Panc1 (cell line): ENCODE measurements at regions not wholly inside any gene's neighbourhood (a gene's known extent, or its start where the extent isn't known, plus 50 kb on each side); places are given as distances from the start of the nearest gene placed in this dataset.

Source experiments
- ATAC-seq: fragments of 200-7000 bp; cut with Tn5 transposase; 2 replicates; pipeline ENCODE4 v1.9.1; 2020; ENCODE audit warnings: mild to moderate bottlenecking, moderate library complexity
- BruUV-seq: library from RNA; stranded (reverse); fragments of 400-500 nt; replicated peaks from 2 replicates; lab custom pipeline; 2021; lab: Mats Ljungman, UMichigan
- CTCF ChIA-PET: fragments of 300-600 bp; sonication (Branson Sonifier 250); formaldehyde crosslinking; loops from one replicate; lab custom pipeline; 2022; ENCODE audit warnings: antibody characterized with exemption; lab: Charles Lee
- POLR2A ChIA-PET: fragments of 300-600 bp; sonication (Branson Sonifier 250); formaldehyde crosslinking; loops from one replicate; lab custom pipeline; 2022; ENCODE audit warnings: antibody characterized with exemption; lab: Charles Lee
- DNase-seq: peaks from one replicate; pipeline ENCODE4 v3.0.0-alpha.2; 2010; ENCODE audit warnings: low read depth, low spot score
- H3K27ac ChIP-seq: 2 replicates; pipeline ENCODE4 v1.5.1; 2011; ENCODE audit warnings: mild to moderate bottlenecking, low read length, inconsistent platforms
- H3K27me3 ChIP-seq: fragments of 200-500 bp; sonication (Bioruptor generic); 2 replicates; pipeline ENCODE4 v1.6.0; 2014; ENCODE audit warnings: low read length, inconsistent platforms; ENCODE audit not compliant: control insufficient read depth, insufficient read depth
- H3K36me3 ChIP-seq: fragments of 200-500 bp; sonication (Bioruptor generic); 2 replicates; pipeline ENCODE4 v1.5.1; 2014; ENCODE audit warnings: inconsistent platforms, mild to moderate bottlenecking, low read length, moderate library complexity; ENCODE audit not compliant: control insufficient read depth, insufficient read depth
- H3K4me1 ChIP-seq: 2 replicates; pipeline ENCODE4 v1.5.1; 2011; ENCODE audit warnings: inconsistent platforms, mild to moderate bottlenecking, low read length, moderate library complexity; ENCODE audit not compliant: control insufficient read depth, insufficient read depth
- H3K4me3 ChIP-seq, 2 experiments: 2 replicates each; pipeline ENCODE4 v1.5.1; 2011 to 2012; ENCODE audit warnings: low read depth in 2 of 2, low read length in 2 of 2, mild to moderate bottlenecking in 2 of 2, inconsistent platforms in 1 of 2, moderate library complexity in 1 of 2
- H3K9me3 ChIP-seq: fragments of 200-500 bp; sonication (Bioruptor generic); 2 replicates; pipeline ENCODE4 v1.5.1; 2014; ENCODE audit warnings: low read depth, mild to moderate bottlenecking, inconsistent platforms, low read length, moderate library complexity; ENCODE audit not compliant: control insufficient read depth, insufficient read depth
- CTCF ChIP-seq: fragments of 450-650 bp; IDR thresholded peaks from 2 replicates; pipeline ENCODE4 v1.5.1; 2017; ENCODE audit warnings: mild to moderate bottlenecking
- POLR2AphosphoS5 ChIP-seq: IDR thresholded peaks from 2 replicates; pipeline ENCODE4 v1.6.1; 2012; ENCODE audit warnings: mild to moderate bottlenecking, low read depth, low read length, moderate library complexity
- REST ChIP-seq, 2 experiments: IDR thresholded peaks; 2 replicates each; pipeline ENCODE4 v1.6.1; 2011 to 2012; ENCODE audit warnings: low read depth in 2 of 2, control low read depth in 1 of 2, low read length in 1 of 2, mild to moderate bottlenecking in 1 of 2, moderate library complexity in 1 of 2; ENCODE audit not compliant: insufficient read depth in 1 of 2
- SIN3A ChIP-seq: IDR thresholded peaks from 2 replicates; pipeline ENCODE4 v1.6.1; 2012; ENCODE audit warnings: low read depth, mild to moderate bottlenecking, low read length, moderate library complexity, borderline replicate concordance; ENCODE audit not compliant: insufficient read depth
- TCF7L2 ChIP-seq: IDR thresholded peaks from 2 replicates; pipeline ENCODE4 v1.6.1; 2011; ENCODE audit warnings: mild to moderate bottlenecking, low read depth, low read length, inconsistent platforms
- in situ Hi-C: cut with HindIII; loops from 2 replicates; pipeline ENCODE4 v1.10.0; 2016; ENCODE audit warnings: low sequenced_read_pairs, low pct_unique_long_range_greater_than_20kb
- intact Hi-C: fragments of 100-400 bp; cut with micrococcal nuclease; formaldehyde crosslinking; loops from one replicate; pipeline ENCODE4 v1.10.0; 2022; ENCODE audit not compliant: unreplicated experiment

GRCh38 chr7:41139789-41140188 lies 563.1 kb downstream of the INHBA start:
- Histone ChIP-seq H3K27me3 (no peaks in the 10 kb centered on the region), H3K27ac (no peak overlapping the region), H3K36me3 (no peaks in the 10 kb centered on the region), H3K4me1 (no peaks in the 10 kb centered on the region), H3K9me3 (no peaks in the 10 kb centered on the region), H3K4me3 (no peak overlapping the region)
- TF ChIP-seq CTCF (no peak), REST (IDR thresholded peaks at IDR 0.05; ENCODE audit: insufficient read depth in 1 of 2, low read depth in 2 of 2, low read length in 1 of 2) (no peak), TCF7L2 (no peak)
- ATAC-seq: no peak
- intact Hi-C loops (no loop called here), in situ Hi-C loops (no loop called here)
- no TSS peak for BruUV-seq
- ChIA-PET POLR2A (no interaction called here), CTCF (no interaction called here)
- DNase-seq: no peak

- CTCF ChIA-PET: no interaction called here
- H3K27me3 ChIP-seq: no peaks in the 10 kb centered on the region
- no TSS peak for BruUV-seq
- intact Hi-C loops: no loop called here
- H3K4me3 ChIP-seq: no peak overlapping the region
- POLR2A ChIA-PET: no interaction called here
- ATAC-seq (no peak), DNase-seq (no peak)
- H3K4me1 ChIP-seq: no peaks in the 10 kb centered on the region
- H3K9me3 ChIP-seq: no peaks in the 10 kb centered on the region
- in situ Hi-C loops: no loop called here
- H3K36me3 ChIP-seq: no peaks in the 10 kb centered on the region
- no peak overlapping the region for H3K27ac ChIP-seq
- TF ChIP-seq POLR2AphosphoS5: no peak
- no peak for TF ChIP-seq CTCF
- TF ChIP-seq SIN3A: no peak
- no peak for TF ChIP-seq TCF7L2
- no peak for TF ChIP-seq REST (IDR thresholded peaks at IDR 0.05; ENCODE audit: insufficient read depth in 1 of 2, low read depth in 2 of 2, low read length in 1 of 2)
Observed at GRCh38 chr7:41136551-41136950, 566.3 kb downstream of the INHBA start.
